BJ (cell line): ENCODE measurements at regions not wholly inside any gene's neighbourhood (a gene's known extent, or its start where the extent isn't known, plus 50 kb on each side); places are given as distances from the start of the nearest gene placed in this dataset.

Experiments
- CTCF ChIA-PET: fragments of 350-600 bp; formaldehyde crosslinking; extraction: SDS; loops from one replicate; lab custom pipeline; 2021; ENCODE audit warnings: antibody characterized with exemption, inconsistent platforms; lab: Yijun Ruan, JAX
- POLR2A ChIA-PET: fragments of 300-600 bp; sonication (Branson Sonifier 250); formaldehyde crosslinking; extraction: SDS; loops from one replicate; lab custom pipeline; 2021; ENCODE audit warnings: antibody characterized with exemption; lab: Charles Lee
- DNase-seq: peaks from one replicate; pipeline ENCODE4 v3.0.0-alpha.2; 2011; ENCODE audit warnings: low read depth
- H3K27me3 ChIP-seq: 2 replicates; pipeline ENCODE4 v1.6.0; 2011; ENCODE audit warnings: low read length; ENCODE audit not compliant: control insufficient read depth, insufficient read depth
- H3K36me3 ChIP-seq: 2 replicates; pipeline ENCODE4 v1.5.1; 2011; ENCODE audit warnings: low read length; ENCODE audit not compliant: control insufficient read depth, insufficient read depth
- H3K4me3 ChIP-seq: 2 replicates; pipeline ENCODE4 v1.5.1; 2011; ENCODE audit warnings: low read depth, mild to moderate bottlenecking, control low read depth, low read length
- TF ChIP-seq, protein P1 (sequence below): IDR thresholded peaks from 2 replicates; pipeline ENCODE4 v1.5.1; 2011; ENCODE audit warnings: low read depth, mild to moderate bottlenecking, control low read depth, inconsistent platforms, low read length, moderate library complexity; ENCODE audit not compliant: insufficient read depth

DNA sequence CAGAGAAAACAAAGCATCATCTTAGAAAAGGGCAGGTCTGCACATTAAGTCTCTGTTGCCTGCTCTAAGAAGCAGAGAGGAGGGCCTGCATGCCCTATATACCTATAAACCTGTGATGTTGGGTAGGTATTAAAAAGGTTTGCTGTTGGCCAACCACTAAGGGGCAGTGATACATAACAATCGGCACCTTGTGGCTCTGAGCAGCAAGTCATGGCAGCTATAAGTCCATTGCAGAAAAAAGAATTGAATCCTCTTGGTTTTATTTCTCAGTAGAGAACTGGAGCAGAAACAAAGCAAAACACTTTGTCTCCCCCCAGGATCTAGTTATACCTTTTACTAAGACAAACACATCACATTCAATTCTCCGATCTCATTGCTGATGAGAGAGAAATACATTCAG is 1364.4 kb downstream of the STIM2 start:
- TF ChIP-seq, protein P1, sequence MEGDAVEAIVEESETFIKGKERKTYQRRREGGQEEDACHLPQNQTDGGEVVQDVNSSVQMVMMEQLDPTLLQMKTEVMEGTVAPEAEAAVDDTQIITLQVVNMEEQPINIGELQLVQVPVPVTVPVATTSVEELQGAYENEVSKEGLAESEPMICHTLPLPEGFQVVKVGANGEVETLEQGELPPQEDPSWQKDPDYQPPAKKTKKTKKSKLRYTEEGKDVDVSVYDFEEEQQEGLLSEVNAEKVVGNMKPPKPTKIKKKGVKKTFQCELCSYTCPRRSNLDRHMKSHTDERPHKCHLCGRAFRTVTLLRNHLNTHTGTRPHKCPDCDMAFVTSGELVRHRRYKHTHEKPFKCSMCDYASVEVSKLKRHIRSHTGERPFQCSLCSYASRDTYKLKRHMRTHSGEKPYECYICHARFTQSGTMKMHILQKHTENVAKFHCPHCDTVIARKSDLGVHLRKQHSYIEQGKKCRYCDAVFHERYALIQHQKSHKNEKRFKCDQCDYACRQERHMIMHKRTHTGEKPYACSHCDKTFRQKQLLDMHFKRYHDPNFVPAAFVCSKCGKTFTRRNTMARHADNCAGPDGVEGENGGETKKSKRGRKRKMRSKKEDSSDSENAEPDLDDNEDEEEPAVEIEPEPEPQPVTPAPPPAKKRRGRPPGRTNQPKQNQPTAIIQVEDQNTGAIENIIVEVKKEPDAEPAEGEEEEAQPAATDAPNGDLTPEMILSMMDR: peak; percentile 48
- DNase-seq: no peak
- Histone ChIP-seq H3K27me3 (no peaks in the 10 kb centered on the region), H3K4me3 (no peak overlapping the region), H3K36me3 (no peaks in the 10 kb centered on the region)
- POLR2A ChIA-PET: no interaction called here
- CTCF ChIA-PET: interaction anchor here (1.2 to 2.1 kb wide), 3 partner anchors 11 to 20 kb away, joined by 3 to 7 read pairs (median 3); no protein-coding TSS in a partner anchor

DNA sequence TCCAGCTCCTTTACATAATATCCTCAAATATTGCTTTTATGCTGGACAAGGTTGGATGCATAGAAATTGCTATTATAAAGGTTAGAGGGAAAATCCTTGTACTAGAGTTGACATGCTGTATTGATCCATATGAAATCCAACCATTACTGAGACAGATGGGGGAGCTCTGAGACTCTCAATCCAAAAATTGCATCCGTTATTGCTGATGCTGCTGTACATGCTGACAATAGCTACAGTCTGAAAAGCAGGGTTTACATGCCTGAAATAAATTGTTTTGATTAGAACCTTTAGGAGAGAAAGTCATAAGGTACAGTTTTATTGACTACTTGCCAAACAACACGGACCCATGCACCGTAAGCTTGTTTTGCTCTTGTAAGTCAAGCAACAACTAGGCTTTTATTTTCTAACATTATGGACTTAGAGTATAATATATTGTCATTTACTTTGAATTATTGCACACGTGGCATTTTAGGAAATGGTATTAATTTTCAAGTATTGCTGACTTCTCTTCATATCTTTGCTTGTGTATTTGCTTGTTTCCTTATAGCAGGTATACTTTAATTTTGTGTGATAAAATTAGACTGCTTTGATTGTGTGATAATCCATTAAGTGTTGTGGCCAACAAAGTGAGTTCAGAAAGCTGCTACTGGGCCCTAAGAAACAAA is 1365.2 kb downstream of the STIM2 start:
- DNase-seq: no peak
- Histone ChIP-seq H3K36me3 (no peaks in the 10 kb centered on the region), H3K27me3 (no peaks in the 10 kb centered on the region), H3K4me3 (no peak overlapping the region)
- POLR2A ChIA-PET: interaction anchor here (0.6 to 1.2 kb wide), 2 partner anchors 62 to 195 kb away, joined by 3 to 4 read pairs; no protein-coding TSS in a partner anchor
- TF ChIP-seq, protein P1: no peak
- CTCF ChIA-PET: interaction anchor here (1.2 to 2.1 kb wide), 3 partner anchors 12 to 19 kb away, joined by 3 to 7 read pairs (median 3); no protein-coding TSS in a partner anchor

DNA sequence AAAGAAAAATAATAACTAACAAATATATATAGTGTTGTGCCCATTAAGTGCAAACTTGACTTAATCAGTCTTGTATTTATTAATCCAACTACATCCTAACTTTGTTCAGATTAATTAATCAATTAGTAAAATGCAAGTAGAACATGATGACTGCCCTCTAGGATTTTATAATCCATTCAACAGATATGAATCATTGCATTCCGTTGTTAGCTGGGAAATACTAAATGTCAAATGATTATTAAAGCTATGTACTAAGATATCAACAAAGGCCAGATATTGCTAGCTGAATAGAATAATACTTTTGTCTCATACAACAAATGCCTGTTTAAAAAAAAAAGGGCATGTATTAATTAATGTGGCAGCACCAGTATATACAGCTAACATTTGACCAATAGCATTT is 1366.3 kb downstream of the STIM2 start:
- no peaks in the 10 kb centered on the region for H3K36me3 ChIP-seq
- CTCF ChIA-PET: interaction anchor here (0.6 kb wide), 1 partner anchor 54 kb away, joined by 3 read pairs; no protein-coding TSS in a partner anchor
- no peak overlapping the region for H3K4me3 ChIP-seq
- TF ChIP-seq, protein P1: no peak
- DNase-seq: no peak
- H3K27me3 ChIP-seq: no peaks in the 10 kb centered on the region
- POLR2A ChIA-PET: interaction anchor here (1.2 kb wide), 1 partner anchor 193 kb away, joined by 4 read pairs; no protein-coding TSS in a partner anchor

DNA sequence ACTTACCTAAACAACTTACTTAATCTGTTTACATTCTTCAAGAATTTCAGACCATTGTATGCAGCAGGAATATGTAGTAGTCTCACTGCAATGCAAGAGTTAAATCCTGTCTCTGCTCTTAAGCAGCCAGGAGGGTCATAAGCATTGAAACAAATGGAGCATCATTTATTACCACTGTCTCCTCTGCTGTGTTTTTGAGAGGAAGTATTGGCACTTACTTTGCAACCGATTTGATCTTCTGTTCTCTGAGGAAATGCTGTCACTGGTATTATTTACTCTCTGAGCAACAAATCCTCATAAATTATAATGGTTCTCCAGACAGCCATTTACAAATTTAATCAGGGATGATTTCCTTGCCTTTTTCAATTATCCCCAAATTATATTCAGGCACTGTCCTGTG is 1367.1 kb downstream of the STIM2 start:
- Histone ChIP-seq H3K4me3 (no peak overlapping the region), H3K36me3 (no peaks in the 10 kb centered on the region), H3K27me3 (no peaks in the 10 kb centered on the region)
- ChIA-PET CTCF (interaction anchor here (0.6 to 1.0 kb wide), 2 partner anchors 47 to 55 kb away, joined by 3 read pairs; no protein-coding TSS in a partner anchor), POLR2A (no interaction called here)
- TF ChIP-seq, protein P1: no peak
- DNase-seq: no peak
